Omental fat pad (tissue), 3 donors: ENCODE measurements at regions not wholly inside any gene's neighbourhood (a gene's known extent, or its start where the extent isn't known, plus 50 kb on each side); places are given as distances from the start of the nearest gene placed in this dataset.

Source experiments
- ATAC-seq: fragments of 150-250 bp; one replicate; pipeline ENCODE4 v1.9.1; 2016; ENCODE audit warnings: mild to moderate bottlenecking, moderate library complexity; ENCODE audit not compliant: low FRiP score
- DNase-seq: peaks from one replicate; pipeline ENCODE4 v3.0.0-alpha.2; 2019; ENCODE audit warnings: low spot score
- TF ChIP-seq, protein P1 (sequence below), 3 donors: fragments of 450-650 bp; IDR thresholded peaks; one replicate each; pipeline ENCODE4 v1.5.1; 2016 to 2017; ENCODE audit warnings: antibody characterized with exemption in 3 of 3, mild to moderate bottlenecking in 3 of 3, moderate library complexity in 2 of 3

DNA sequence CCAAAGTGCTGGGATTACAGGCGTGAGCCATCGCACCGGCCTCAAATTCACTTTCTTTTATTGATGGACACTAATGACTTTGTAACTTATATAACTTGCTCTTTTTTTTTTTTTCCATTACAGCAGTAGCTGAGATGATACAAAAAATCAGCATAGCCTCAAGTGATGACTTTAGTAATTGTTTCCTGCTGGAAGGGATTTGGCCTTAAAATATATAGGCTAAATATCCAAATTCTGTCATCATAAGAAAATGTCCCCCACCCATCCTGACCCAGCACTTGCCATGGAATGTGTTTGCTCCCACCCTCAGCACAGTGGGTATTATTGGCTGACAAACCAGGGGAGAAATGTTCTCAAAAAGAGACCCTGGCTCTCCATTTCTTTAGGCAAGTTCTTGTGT, 1264.1 kb upstream of the AUTS2 start:
- TF ChIP-seq, protein P1, sequence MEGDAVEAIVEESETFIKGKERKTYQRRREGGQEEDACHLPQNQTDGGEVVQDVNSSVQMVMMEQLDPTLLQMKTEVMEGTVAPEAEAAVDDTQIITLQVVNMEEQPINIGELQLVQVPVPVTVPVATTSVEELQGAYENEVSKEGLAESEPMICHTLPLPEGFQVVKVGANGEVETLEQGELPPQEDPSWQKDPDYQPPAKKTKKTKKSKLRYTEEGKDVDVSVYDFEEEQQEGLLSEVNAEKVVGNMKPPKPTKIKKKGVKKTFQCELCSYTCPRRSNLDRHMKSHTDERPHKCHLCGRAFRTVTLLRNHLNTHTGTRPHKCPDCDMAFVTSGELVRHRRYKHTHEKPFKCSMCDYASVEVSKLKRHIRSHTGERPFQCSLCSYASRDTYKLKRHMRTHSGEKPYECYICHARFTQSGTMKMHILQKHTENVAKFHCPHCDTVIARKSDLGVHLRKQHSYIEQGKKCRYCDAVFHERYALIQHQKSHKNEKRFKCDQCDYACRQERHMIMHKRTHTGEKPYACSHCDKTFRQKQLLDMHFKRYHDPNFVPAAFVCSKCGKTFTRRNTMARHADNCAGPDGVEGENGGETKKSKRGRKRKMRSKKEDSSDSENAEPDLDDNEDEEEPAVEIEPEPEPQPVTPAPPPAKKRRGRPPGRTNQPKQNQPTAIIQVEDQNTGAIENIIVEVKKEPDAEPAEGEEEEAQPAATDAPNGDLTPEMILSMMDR (IDR thresholded peaks at IDR 0.05): no peak
- DNase-seq: no peak
- no peak for ATAC-seq

GRCh38 chr7:68334636-68335272, 1263.5 kb upstream of the AUTS2 start:
- DNase-seq: no peak
- ATAC-seq: no peak
- TF ChIP-seq, protein P1 (IDR thresholded peaks at IDR 0.05): no peak

DNA sequence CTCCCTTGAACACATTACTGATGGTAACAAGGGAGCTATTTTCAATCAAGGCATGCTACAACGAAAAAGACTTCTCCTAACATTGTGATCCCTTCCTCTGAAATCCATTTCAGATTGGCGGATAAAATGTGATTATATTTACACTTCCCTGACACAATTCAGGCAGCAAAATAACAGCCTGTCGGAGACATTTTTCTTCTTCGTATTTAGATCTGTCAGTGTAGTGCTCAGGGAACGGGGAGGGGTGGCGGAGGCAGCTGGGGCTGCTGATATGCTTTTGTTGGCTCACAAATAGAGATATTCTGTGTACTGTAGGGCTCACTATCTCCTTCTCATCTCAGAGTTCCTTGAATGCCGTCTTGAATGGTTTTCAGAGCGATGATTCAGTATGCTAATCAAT, 1261.7 kb upstream of the AUTS2 start:
- no peak for DNase-seq
- TF ChIP-seq, protein P1 (IDR thresholded peaks at IDR 0.05): no peak
- ATAC-seq: no peak

- TF ChIP-seq, protein P1 (IDR thresholded peaks at IDR 0.05): no peak
- no peak for DNase-seq
- ATAC-seq: no peak
Measured at GRCh38 chr7:68348401-68348800, 1249.9 kb upstream of the AUTS2 start.

DNA sequence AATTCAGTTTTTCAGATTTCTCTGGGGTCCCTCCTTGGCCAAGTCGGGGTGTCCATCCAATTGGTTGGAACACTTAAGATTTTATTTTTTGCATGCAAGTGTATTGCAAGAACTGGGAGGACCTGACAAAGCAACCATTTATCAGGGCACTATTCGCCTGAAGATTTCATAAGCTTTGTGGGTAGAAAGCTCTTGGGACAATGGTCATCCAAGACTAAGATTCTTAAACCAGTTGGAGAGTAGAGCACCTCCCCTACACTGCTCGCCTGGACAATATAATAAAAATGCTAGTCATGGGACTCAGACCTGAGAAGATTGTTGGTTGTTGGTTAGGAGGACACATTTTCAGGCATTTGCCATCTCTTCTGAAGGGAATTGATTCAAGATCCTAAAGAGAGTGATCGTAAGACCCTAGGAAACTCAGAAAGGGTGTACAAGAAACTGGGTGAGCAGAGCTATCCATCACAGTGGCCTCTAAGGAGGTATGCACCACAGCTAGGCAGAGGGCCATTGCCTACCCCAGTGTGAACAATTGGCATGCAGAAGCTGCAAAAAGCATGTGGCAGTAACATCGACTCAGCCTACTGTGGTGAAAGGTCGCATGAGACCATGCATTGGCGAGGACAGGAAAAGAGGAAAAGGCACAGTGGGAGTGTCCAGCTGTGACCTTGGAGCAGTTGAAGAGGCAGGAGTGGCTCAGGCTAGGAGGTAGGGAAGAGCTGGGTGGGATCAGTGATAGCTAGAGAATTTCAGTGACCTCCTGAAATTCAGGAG, 1235.3 kb upstream of the AUTS2 start:
- ATAC-seq (no peak), DNase-seq (no peak)
- TF ChIP-seq, protein P1 (IDR thresholded peaks at IDR 0.05): no peak

GRCh38 chr7:68364886-68365625, 1233.2 kb upstream of the AUTS2 start:
- DNase-seq (no peak), ATAC-seq (no peak)
- TF ChIP-seq, protein P1 (IDR thresholded peaks at IDR 0.05): no peak
